ENCODE measurements at regions not wholly inside any gene's neighbourhood (a gene's known extent, or its start where the extent isn't known, plus 50 kb on each side); places are given as distances from the start of the nearest gene placed in this dataset.

- no peak for TF ChIP-seq ZNF274 (IDR thresholded peaks at IDR 0.05; ENCODE audit: low read depth, low read length)
- no peak for TF ChIP-seq YY1 (IDR thresholded peaks at IDR 0.05; ENCODE audit: insufficient read depth, insufficient read length)
- TF ChIP-seq SUZ12 (IDR thresholded peaks at IDR 0.05; ENCODE audit: extremely low read depth, insufficient read depth, insufficient read length): no peak
Measured at GRCh38 chr6:133644892-133645619, 243.9 kb upstream of the TCF21 start.
